ENCODE measurements at regions not wholly inside any gene's neighbourhood (a gene's known extent, or its start where the extent isn't known, plus 50 kb on each side); places are given as distances from the start of the nearest gene placed in this dataset.

DNA sequence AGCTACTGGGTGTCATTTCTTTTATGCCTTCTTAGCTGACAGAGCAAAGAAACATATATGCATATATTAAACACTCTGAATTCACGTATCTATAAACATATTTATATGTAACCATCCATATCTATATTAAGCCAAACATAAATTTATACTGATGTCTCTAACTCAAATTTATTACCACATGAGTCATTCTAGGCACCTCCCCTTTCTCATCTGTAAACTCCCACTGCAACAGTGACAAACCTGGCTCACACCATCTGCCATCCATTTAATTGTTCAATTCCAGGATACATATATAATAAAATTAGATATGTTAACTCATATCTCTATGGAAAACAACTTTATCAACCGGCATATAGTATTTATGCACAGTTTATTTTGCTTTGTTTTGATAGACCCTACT lies 722.3 kb downstream of the SORCS1 start (continued):
- TF ChIP-seq, protein P1, sequence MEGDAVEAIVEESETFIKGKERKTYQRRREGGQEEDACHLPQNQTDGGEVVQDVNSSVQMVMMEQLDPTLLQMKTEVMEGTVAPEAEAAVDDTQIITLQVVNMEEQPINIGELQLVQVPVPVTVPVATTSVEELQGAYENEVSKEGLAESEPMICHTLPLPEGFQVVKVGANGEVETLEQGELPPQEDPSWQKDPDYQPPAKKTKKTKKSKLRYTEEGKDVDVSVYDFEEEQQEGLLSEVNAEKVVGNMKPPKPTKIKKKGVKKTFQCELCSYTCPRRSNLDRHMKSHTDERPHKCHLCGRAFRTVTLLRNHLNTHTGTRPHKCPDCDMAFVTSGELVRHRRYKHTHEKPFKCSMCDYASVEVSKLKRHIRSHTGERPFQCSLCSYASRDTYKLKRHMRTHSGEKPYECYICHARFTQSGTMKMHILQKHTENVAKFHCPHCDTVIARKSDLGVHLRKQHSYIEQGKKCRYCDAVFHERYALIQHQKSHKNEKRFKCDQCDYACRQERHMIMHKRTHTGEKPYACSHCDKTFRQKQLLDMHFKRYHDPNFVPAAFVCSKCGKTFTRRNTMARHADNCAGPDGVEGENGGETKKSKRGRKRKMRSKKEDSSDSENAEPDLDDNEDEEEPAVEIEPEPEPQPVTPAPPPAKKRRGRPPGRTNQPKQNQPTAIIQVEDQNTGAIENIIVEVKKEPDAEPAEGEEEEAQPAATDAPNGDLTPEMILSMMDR (conservative IDR thresholded peaks at IDR 0.05; ENCODE audit: low read depth in 2 of 2) = no peak
- TF ChIP-seq, protein P2, sequence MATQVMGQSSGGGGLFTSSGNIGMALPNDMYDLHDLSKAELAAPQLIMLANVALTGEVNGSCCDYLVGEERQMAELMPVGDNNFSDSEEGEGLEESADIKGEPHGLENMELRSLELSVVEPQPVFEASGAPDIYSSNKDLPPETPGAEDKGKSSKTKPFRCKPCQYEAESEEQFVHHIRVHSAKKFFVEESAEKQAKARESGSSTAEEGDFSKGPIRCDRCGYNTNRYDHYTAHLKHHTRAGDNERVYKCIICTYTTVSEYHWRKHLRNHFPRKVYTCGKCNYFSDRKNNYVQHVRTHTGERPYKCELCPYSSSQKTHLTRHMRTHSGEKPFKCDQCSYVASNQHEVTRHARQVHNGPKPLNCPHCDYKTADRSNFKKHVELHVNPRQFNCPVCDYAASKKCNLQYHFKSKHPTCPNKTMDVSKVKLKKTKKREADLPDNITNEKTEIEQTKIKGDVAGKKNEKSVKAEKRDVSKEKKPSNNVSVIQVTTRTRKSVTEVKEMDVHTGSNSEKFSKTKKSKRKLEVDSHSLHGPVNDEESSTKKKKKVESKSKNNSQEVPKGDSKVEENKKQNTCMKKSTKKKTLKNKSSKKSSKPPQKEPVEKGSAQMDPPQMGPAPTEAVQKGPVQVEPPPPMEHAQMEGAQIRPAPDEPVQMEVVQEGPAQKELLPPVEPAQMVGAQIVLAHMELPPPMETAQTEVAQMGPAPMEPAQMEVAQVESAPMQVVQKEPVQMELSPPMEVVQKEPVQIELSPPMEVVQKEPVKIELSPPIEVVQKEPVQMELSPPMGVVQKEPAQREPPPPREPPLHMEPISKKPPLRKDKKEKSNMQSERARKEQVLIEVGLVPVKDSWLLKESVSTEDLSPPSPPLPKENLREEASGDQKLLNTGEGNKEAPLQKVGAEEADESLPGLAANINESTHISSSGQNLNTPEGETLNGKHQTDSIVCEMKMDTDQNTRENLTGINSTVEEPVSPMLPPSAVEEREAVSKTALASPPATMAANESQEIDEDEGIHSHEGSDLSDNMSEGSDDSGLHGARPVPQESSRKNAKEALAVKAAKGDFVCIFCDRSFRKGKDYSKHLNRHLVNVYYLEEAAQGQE (IDR thresholded peaks at IDR 0.05; ENCODE audit: unreplicated experiment) = no peak
- TF ChIP-seq JUNB (IDR thresholded peaks at IDR 0.05; ENCODE audit: unreplicated experiment) (no peak), EZH2 (IDR thresholded peaks at IDR 0.05; ENCODE audit: low read depth, unreplicated experiment) (no peak), POLR2AphosphoS5 (IDR thresholded peaks at IDR 0.05; ENCODE audit: low read depth) (no peak), STAT1 (IDR thresholded peaks at IDR 0.05; ENCODE audit: unreplicated experiment) (no peak), ZNF331 (CRISPR knock-in tag; IDR thresholded peaks at IDR 0.05; ENCODE audit: low read depth) (no peak), NANOG (IDR thresholded peaks at IDR 0.05; ENCODE audit: borderline replicate concordance) (no peak), ZNF114 (CRISPR knock-in tag; IDR thresholded peaks at IDR 0.05) (no peak), CREB1 (CRISPR knock-in tag; IDR thresholded peaks at IDR 0.05; ENCODE audit: low read depth) (no peak)

DNA sequence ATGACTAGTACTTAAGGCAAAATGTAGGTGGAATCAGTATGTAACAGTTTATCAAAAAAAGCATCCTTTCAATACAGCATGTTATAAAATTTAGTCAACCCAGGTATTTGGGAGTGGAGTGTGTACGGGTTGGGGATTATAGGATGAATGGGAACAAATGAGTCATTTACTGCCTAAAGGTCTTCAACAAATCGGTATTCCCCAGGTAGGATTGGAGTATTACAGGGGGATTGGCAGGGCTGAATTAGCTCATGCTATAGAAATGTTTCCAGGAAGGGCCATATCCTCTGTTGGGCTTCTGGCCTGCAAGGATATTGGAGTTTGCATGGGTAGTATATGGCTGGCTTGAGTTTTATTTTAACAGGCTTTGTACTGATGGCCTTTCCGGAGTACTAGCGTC lies 723.7 kb downstream of the SORCS1 start:
- ATAC-seq (no peak), DNase-seq (ENCODE audit: low spot score) (no peak)
- Histone ChIP-seq H3K27me3 (ENCODE audit: insufficient read depth) (no peaks in the 10 kb centered on the region), H3K4me3 (no peak overlapping the region), H3K9me2 (ENCODE audit: insufficient read depth) (no peaks in the 10 kb centered on the region), H3K36me3 (ENCODE audit: insufficient read depth) (no peaks in the 10 kb centered on the region), H2AFZ (no peak overlapping the region), H4K20me1 (replicated peaks; ENCODE audit: insufficient read depth) (no peaks in the 10 kb centered on the region), H3K4me1 (ENCODE audit: insufficient read depth) (no peaks in the 10 kb centered on the region), H3F3A (replicated peaks; ENCODE audit: low read depth) (no peaks in the 10 kb centered on the region), H3K27ac (ENCODE audit: low read depth) (no peak overlapping the region), H3K79me2 (replicated peaks; ENCODE audit: insufficient read depth) (no peaks in the 10 kb centered on the region), H3K4me2 (no peak overlapping the region)
- Mint-ChIP-seq H3K9me3 (no peaks in the 10 kb centered on the region), H3K4me3 (no peak overlapping the region), H3K4me1 (no peaks in the 10 kb centered on the region), H3K27ac (no peak overlapping the region), H3K36me3 (ENCODE audit: low read depth) (no peaks in the 10 kb centered on the region), H3K27me3 (ENCODE audit: insufficient read depth, low read depth, poor library complexity) (peaks cover 4% of the 10 kb centered on the region)
- TF ChIP-seq JUNB (IDR thresholded peaks at IDR 0.05; ENCODE audit: unreplicated experiment) = no peak
- no peak for TF ChIP-seq EZH2 (IDR thresholded peaks at IDR 0.05; ENCODE audit: low read depth, unreplicated experiment)
- TF ChIP-seq ZNF114 (CRISPR knock-in tag; IDR thresholded peaks at IDR 0.05) = no peak
- TF ChIP-seq EZH2phosphoT487 (IDR thresholded peaks at IDR 0.05; ENCODE audit: unreplicated experiment) = no peak
- no peak for TF ChIP-seq NANOG (IDR thresholded peaks at IDR 0.05; ENCODE audit: borderline replicate concordance)
- TF ChIP-seq, protein P1 (conservative IDR thresholded peaks at IDR 0.05; ENCODE audit: low read depth in 2 of 2) = no peak
- TF ChIP-seq CREB1 (CRISPR knock-in tag; IDR thresholded peaks at IDR 0.05; ENCODE audit: low read depth) = no peak
- TF ChIP-seq, protein P2 (IDR thresholded peaks at IDR 0.05; ENCODE audit: unreplicated experiment) = no peak
- TF ChIP-seq, protein P3, sequence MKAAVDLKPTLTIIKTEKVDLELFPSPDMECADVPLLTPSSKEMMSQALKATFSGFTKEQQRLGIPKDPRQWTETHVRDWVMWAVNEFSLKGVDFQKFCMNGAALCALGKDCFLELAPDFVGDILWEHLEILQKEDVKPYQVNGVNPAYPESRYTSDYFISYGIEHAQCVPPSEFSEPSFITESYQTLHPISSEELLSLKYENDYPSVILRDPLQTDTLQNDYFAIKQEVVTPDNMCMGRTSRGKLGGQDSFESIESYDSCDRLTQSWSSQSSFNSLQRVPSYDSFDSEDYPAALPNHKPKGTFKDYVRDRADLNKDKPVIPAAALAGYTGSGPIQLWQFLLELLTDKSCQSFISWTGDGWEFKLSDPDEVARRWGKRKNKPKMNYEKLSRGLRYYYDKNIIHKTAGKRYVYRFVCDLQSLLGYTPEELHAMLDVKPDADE (IDR thresholded peaks at IDR 0.05) = no peak
- TF ChIP-seq STAT1 (IDR thresholded peaks at IDR 0.05; ENCODE audit: unreplicated experiment) = no peak

Measured in GM23338 (cell line).